Coronary artery (tissue), 2 donors: ENCODE measurements at regions not wholly inside any gene's neighbourhood (a gene's known extent, or its start where the extent isn't known, plus 50 kb on each side); places are given as distances from the start of the nearest gene placed in this dataset.

ENCODE experiments used
- DNase-seq: peaks from one replicate; pipeline ENCODE4 v3.0.0-alpha.2; 2017; ENCODE audit warnings: low spot score
- H3K27ac ChIP-seq, 2 donors: fragments of 200-600 bp; sonication (generic); one replicate each; pipeline ENCODE4 v1.5.1; 2016 to 2019
- H3K4me3 ChIP-seq: fragments of 200-600 bp; sonication (generic); 2 replicates; pipeline ENCODE4 v1.5.1; 2016; ENCODE audit warnings: mild to moderate bottlenecking, moderate library complexity
- TF ChIP-seq, protein P1 (sequence below): fragments of 200-600 bp; sonication (generic); IDR thresholded peaks from one replicate; pipeline ENCODE4 v1.5.1; 2019; ENCODE audit warnings: antibody characterized with exemption

DNA sequence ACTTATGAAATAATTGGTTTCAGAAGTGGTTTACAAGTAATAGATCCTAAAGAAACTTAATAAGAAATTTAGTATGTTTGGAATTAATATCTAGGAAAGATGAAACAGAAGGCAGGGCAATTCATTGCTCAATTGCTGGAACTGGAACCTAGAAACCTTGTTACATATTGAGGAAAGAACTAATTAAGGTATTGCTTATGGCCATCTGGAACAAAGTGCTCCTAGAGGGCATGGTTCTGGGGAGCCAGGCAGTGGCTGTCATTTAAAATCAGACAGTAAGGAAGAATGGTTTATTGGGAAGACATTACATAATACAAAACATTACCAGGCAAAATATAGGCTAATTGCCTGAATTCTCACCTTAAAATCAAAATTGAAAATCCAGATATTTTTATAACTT lies 224.1 kb downstream of the SLITRK6 start:
- TF ChIP-seq, protein P1, sequence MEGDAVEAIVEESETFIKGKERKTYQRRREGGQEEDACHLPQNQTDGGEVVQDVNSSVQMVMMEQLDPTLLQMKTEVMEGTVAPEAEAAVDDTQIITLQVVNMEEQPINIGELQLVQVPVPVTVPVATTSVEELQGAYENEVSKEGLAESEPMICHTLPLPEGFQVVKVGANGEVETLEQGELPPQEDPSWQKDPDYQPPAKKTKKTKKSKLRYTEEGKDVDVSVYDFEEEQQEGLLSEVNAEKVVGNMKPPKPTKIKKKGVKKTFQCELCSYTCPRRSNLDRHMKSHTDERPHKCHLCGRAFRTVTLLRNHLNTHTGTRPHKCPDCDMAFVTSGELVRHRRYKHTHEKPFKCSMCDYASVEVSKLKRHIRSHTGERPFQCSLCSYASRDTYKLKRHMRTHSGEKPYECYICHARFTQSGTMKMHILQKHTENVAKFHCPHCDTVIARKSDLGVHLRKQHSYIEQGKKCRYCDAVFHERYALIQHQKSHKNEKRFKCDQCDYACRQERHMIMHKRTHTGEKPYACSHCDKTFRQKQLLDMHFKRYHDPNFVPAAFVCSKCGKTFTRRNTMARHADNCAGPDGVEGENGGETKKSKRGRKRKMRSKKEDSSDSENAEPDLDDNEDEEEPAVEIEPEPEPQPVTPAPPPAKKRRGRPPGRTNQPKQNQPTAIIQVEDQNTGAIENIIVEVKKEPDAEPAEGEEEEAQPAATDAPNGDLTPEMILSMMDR, result no peak
- no peak overlapping the region for H3K27ac ChIP-seq
- DNase-seq, result no peak
- H3K4me3 ChIP-seq, result no peak overlapping the region

DNA sequence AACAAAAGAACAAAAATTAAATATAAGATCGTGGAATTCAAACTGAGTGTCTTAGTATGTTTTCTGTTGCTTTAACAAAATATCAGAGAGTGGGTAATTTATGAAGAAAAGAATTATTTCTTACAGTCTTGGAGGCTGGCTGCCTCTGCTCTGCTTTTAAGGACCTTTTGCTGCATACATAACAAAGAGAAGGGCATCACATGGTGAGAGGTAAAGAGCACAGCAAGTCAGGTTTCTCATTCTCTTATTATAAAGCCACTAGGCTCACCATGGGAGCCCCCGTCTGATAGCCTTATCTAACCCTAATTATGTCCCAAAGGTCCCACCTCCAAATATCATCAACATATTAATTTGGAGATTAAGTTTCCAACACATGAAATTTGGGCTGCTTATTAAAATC lies 231.3 kb downstream of the SLITRK6 start:
- Histone ChIP-seq H3K4me3 (no peak overlapping the region), H3K27ac (no peak overlapping the region)
- TF ChIP-seq, protein P1, result no peak
- DNase-seq, result no peak

DNA sequence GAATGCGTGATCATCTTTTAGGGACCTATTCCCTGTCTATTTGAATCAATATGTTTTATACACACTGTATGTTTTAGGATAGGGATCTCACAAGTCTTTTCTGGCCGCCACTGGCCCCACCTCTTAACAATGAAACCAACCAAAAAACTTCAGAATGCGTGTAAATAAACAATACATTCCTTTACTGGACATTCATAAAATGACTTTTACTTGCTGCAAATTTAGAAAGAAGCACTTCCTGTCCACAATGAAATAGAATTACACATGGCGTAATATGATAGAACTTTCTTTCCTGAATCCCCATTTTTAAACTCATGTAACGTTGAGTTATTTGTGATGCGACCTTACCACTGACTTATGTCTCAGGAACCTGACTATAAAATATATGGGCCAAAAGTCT lies 233.6 kb downstream of the SLITRK6 start:
- no peak overlapping the region for H3K27ac ChIP-seq
- H3K4me3 ChIP-seq, result no peak overlapping the region
- TF ChIP-seq, protein P1, result no peak
- DNase-seq, result no peak

DNA sequence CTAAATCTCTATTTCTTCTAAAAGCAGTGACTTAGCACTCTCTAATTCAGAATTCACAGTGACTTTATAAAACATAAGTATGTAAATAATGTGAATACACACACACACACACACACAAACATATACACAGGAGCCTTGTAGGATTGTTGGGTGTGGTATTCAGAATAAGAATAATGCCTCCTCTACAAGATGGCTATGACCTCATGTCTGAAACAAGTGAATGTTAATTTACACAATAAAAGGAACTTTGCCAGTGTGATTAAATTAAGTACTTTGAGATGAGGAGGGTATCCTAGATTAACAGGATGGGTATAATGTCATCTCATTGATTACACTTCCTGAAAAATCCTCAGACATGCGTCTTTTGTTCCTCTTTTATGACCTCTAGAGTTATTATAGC lies 234.6 kb downstream of the SLITRK6 start:
- TF ChIP-seq, protein P1, result no peak
- DNase-seq, result no peak
- H3K4me3 ChIP-seq, result no peak overlapping the region
- H3K27ac ChIP-seq, result no peak overlapping the region

DNA sequence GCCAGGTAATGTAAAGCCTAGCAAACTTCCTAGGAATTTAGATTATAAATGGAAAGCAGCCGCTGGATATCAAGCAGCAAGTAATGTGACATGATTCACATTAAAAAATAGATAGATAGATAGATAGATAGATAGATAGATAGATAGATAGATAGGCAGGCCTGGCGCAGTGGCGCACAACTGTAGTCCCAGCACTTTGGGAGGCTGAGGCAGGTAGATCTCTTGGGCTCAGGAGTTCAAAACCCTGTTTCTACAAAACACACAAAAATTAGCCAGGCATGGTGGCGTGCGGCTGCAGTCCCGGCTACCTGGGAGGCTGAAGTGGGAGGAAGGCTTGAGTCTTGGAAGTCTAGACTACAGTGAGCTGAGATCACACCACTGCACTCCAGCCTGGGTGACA lies 236.9 kb downstream of the SLITRK6 start:
- TF ChIP-seq, protein P1, result no peak
- Histone ChIP-seq H3K4me3 (no peak overlapping the region), H3K27ac (no peak overlapping the region)
- no peak for DNase-seq

DNA sequence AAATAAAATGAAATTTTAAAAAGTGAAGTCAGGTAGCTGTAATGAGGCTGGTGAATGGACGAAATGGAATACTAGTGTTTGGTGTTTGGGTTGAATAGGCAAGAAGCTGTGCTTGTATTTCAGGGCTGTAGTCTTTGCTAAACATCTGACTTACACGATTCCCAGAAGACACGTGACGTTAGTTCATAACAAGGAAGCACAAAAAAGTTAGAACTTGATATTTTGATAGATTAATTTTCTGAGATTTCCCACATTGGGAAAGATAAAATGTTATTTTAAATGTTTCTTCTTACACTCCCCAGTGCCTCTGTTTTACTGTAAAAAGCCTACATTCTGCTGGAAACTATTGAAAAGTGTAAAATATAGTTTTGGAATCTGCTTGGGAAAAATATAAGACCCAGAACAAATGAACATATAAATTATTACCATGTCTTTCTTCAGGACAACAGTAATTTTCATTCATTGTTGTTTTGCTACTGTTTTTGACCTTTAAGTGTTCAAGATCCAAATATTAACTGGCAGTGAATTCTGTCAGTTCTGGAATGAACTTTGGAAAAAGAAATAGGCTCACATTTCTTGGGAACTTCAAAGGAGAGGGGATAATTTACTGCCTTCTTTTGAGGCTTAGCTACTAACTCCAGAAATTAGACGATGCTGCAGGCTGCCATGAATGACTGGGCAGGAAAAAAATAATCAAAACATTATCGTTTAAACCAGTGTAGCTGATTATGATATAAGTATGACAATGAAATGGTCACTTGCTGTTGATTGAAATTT lies 241.3 kb downstream of the SLITRK6 start:
- H3K4me3 ChIP-seq, result no peak overlapping the region
- TF ChIP-seq, protein P1, result no peak
- DNase-seq, result no peak
- H3K27ac ChIP-seq, result no peak overlapping the region

DNA sequence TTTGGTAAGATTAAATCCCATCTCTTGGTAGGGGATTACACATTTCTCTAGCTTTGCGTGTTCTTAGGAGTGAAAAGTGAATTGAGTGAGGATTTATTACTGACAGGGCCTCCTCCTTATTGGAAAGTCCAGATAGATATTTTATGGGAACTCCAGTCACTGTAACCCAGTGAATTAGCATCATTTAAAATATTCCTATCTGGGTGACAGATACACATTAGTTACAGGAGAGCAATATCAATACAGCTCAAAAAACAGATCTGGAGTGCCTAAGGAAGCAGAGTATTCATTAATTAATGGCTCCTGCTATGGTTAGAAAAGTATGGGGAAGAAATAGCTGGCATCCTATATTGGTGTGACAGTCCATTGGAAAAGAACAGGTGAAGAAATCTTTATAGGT lies 248.2 kb downstream of the SLITRK6 start:
- H3K27ac ChIP-seq, result no peak overlapping the region
- H3K4me3 ChIP-seq, result no peak overlapping the region
- DNase-seq, result no peak
- TF ChIP-seq, protein P1, result no peak
